Duodenal mucosa (tissue), 2 donors: ENCODE measurements at regions not wholly inside any gene's neighbourhood (a gene's known extent, or its start where the extent isn't known, plus 50 kb on each side); places are given as distances from the start of the nearest gene placed in this dataset.

Experiments used
- H3K27ac ChIP-seq: one replicate; pipeline ENCODE4 v1.7.0; 2013; ENCODE audit warnings: low read depth, low read length
- H3K27me3 ChIP-seq, 2 donors: one replicate each; pipeline ENCODE4 v1.7.0; 2013; ENCODE audit warnings: low read length in 2 of 2, control low read depth in 1 of 2; ENCODE audit not compliant: insufficient read depth in 2 of 2, control insufficient read depth in 1 of 2
- H3K36me3 ChIP-seq, 2 donors: one replicate each; pipeline ENCODE4 v1.7.0; 2013; ENCODE audit warnings: low read length in 2 of 2, control low read depth in 1 of 2; ENCODE audit not compliant: insufficient read depth in 2 of 2, control insufficient read depth in 1 of 2
- H3K4me1 ChIP-seq, 2 donors: one replicate each; pipeline ENCODE4 v1.7.0; 2013; ENCODE audit warnings: low read length in 2 of 2, control low read depth in 1 of 2; ENCODE audit not compliant: insufficient read depth in 2 of 2, control insufficient read depth in 1 of 2
- H3K4me3 ChIP-seq, 2 donors: one replicate each; pipeline ENCODE4 v1.7.0; 2013; ENCODE audit warnings: low read length in 2 of 2, low read depth in 1 of 2
- H3K9ac ChIP-seq, 2 donors: one replicate each; pipeline ENCODE4 v1.7.0; 2013; ENCODE audit warnings: low read length in 2 of 2, low read depth in 1 of 2
- H3K9me3 ChIP-seq, 2 donors: one replicate each; pipeline ENCODE4 v1.7.0; 2013; ENCODE audit warnings: low read length in 2 of 2, control low read depth in 1 of 2; ENCODE audit not compliant: control insufficient read depth in 1 of 2

DNA sequence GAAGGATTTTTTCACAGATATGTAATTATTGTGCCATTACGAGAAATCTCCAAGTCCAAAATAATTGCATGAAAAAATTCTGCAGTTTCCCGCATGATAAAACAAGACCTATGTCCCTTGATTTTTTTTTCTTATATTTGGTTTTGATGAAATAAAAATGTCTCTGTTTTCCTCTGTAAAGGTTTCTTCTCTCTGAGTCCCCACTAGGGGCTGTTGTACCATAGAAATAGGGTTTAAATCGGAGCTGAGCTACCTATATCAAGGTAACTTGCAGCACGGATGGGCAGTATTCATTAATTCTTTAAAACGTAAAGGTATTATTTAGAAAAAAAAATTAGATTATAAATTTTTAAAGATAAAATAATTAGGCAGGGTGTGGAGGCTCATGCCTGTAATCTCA lies 66.6 kb upstream of the IGF1R start:
- Histone ChIP-seq H3K27ac (no peak overlapping the region), H3K9ac (no peak overlapping the region), H3K36me3 (no peaks in the 10 kb centered on the region), H3K27me3 (peaks cover 17 to 32% of the 10 kb centered on the region in 2 donors), H3K9me3 (no peaks in the 10 kb centered on the region), H3K4me3 (no peak overlapping the region), H3K4me1 (peaks cover 0 to 2% of the 10 kb centered on the region in 2 donors)

DNA sequence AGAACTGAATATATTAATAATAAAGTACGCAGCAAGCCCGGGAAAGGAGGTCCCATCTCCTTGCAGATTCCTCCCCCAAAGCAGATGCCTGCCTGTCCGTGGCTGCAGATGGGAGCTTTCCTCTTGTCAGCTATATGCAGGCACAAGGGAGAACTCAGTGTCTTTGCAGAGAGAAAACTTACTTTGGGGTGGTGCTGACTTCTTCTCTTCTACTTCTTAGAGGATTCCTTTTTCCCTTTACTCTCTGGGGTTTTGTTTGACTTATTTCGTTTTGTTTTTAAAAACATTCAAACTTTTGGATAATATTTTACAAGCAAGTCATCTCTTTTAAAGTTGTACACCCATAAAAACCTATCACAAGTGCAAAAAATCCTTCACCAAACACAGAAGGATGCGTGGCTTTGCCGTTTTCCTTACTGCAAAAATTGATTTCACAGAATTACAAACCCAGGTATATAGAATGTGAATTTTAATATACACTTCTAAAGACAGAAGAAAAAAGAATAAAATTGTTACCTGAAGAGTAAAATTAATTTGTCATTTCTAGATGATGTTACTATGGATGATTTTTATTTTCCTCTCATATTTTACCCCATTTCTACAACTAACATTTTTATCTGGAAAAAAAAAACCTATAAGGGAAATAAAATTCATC lies 65.3 kb upstream of the IGF1R start:
- Histone ChIP-seq H3K27ac (no peak overlapping the region), H3K9me3 (no peaks in the 10 kb centered on the region), H3K36me3 (no peaks in the 10 kb centered on the region), H3K27me3 (peaks cover 17 to 32% of the 10 kb centered on the region in 2 donors), H3K9ac (no peak overlapping the region), H3K4me1 (peaks cover 0 to 2% of the 10 kb centered on the region in 2 donors), H3K4me3 (no peak overlapping the region)

- H3K4me1 ChIP-seq = peaks cover 0 to 2% of the 10 kb centered on the region in 2 donors
- H3K27ac ChIP-seq = no peak overlapping the region
- no peaks in the 10 kb centered on the region for H3K9me3 ChIP-seq
- no peak overlapping the region for H3K9ac ChIP-seq
- peaks cover 17 to 35% of the 10 kb centered on the region in 2 donors for H3K27me3 ChIP-seq
- no peak overlapping the region for H3K4me3 ChIP-seq
- no peaks in the 10 kb centered on the region for H3K36me3 ChIP-seq
Measured at GRCh38 chr15:98583771-98584430, 64.4 kb upstream of the IGF1R start.

DNA sequence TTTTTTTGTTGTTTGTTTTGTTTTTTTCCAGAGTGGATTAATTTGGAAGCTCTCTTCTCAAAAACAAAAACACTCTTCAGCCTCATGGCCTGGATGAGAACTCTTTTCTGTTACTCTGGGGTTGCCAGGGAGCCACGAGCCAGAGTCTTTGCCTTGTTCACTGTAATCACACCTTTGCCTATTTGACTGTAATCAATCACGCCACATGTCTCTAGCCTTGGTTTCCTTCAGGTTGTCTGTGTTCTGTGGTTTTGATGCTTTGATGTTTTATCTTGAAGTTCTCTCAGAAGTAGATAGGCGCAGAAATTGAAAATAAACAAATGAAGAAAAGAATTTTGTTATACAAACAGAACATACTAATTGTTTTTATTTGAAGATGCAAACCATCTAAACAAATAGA lies 62.3 kb upstream of the IGF1R start:
- H3K27ac ChIP-seq = no peak overlapping the region
- no peaks in the 10 kb centered on the region for H3K4me1 ChIP-seq
- H3K27me3 ChIP-seq = peaks cover 17 to 33% of the 10 kb centered on the region in 2 donors

DNA sequence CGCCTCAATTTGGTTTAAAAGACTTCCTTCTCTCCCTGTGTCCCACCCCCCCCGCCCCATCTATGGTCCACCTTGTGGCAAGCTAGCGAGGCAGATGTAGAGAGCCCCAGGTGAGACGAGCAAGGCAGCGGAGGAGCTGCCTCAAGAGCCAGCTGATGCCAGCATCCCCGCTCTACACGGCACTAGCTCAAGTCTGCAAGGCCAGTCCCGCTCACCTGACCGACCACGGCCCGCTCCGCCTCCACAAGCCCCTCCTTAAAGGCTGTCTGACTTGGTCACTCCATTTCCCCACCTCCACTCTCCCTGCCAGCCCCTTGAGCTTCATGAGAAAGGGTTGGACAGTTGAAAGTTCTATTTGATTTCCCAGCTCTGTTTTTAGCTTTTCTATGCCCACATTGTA lies 56.2 kb upstream of the IGF1R start:
- Histone ChIP-seq H3K27ac (no peak overlapping the region), H3K36me3 (no peaks in the 10 kb centered on the region), H3K4me1 (no peaks in the 10 kb centered on the region), H3K9me3 (no peaks in the 10 kb centered on the region), H3K9ac (no peak overlapping the region), H3K4me3 (no peak overlapping the region), H3K27me3 (peaks cover 14 to 18% of the 10 kb centered on the region in 2 donors)

More for the DNA sequence above, 62.3 kb upstream of the IGF1R start:
- H3K9ac ChIP-seq = no peak overlapping the region
- H3K9me3 ChIP-seq = no peaks in the 10 kb centered on the region
- H3K36me3 ChIP-seq = no peaks in the 10 kb centered on the region
- no peak overlapping the region for H3K4me3 ChIP-seq

GRCh38 chr15:98596131-98596530 lies 52.2 kb upstream of the IGF1R start:
- H3K36me3 ChIP-seq = no peaks in the 10 kb centered on the region
- H3K4me1 ChIP-seq = peaks cover 5% of the 10 kb centered on the region in 2 donors
- H3K4me3 ChIP-seq = no peak overlapping the region
- H3K27me3 ChIP-seq = peaks cover 8 to 13% of the 10 kb centered on the region in 2 donors
- no peaks in the 10 kb centered on the region for H3K9me3 ChIP-seq
- no peak overlapping the region for H3K9ac ChIP-seq
- H3K27ac ChIP-seq = no peak overlapping the region

DNA sequence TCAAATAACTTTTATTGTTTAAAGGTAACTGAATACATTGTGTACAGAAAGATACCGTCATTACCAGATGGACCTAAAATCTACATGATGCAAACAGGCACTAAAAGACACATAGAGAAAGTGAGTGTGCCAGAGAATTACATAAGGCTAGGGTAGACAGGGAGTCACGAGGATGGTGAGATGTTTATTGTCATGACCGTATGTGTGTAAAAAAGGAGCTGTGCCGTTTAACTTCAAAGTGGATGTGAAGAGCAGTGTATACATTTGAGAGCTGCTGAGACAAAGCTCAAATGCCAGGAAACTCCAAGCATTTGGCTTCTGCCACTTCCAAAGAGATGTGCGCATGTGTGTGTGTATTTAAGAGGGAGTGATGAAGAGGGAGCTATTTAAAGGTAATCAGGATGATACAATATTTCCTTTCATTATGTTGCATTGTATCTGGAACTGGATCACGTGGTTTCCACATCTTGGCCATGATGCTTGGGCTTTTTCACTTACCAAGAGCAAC lies 51.4 kb upstream of the IGF1R start:
- Histone ChIP-seq H3K9ac (no peak overlapping the region), H3K4me3 (no peak overlapping the region), H3K9me3 (no peaks in the 10 kb centered on the region), H3K27ac (no peak overlapping the region), H3K27me3 (peaks cover 0 to 6% of the 10 kb centered on the region in 2 donors), H3K4me1 (peaks cover 5% of the 10 kb centered on the region in 2 donors), H3K36me3 (no peaks in the 10 kb centered on the region)

GRCh38 chr15:98597666-98598065 lies 50.7 kb upstream of the IGF1R start:
- Histone ChIP-seq H3K36me3 (no peaks in the 10 kb centered on the region), H3K27ac (no peak overlapping the region), H3K4me1 (peaks cover 5% of the 10 kb centered on the region in 2 donors), H3K4me3 (no peak overlapping the region), H3K9me3 (no peaks in the 10 kb centered on the region), H3K27me3 (peaks cover 0 to 6% of the 10 kb centered on the region in 2 donors), H3K9ac (no peak overlapping the region)
